Activated CD4-positive, alpha-beta memory T cell treated with anti-CD3 and anti-CD28 coated beads for 36 hours (primary cell): ENCODE measurements at regions not wholly inside any gene's neighbourhood (a gene's known extent, or its start where the extent isn't known, plus 50 kb on each side); places are given as distances from the start of the nearest gene placed in this dataset.
"Not testable (repeated sequence)": the region's sequence is repeated elsewhere in the genome, so short reads cannot be mapped to it uniquely, and the experiment has no call there.

Source experiments
- CTCF ChIA-PET: fragments of 350-600 bp; sonication (Branson Sonifier 250); formaldehyde crosslinking; loops from one replicate; lab custom pipeline; 2021; ENCODE audit warnings: antibody characterized with exemption, inconsistent platforms; lab: Charles Lee
- POLR2A ChIA-PET: fragments of 350-600 bp; sonication (Branson Sonifier 250); formaldehyde crosslinking; loops from one replicate; lab custom pipeline; 2021; ENCODE audit warnings: antibody characterized with exemption; lab: Charles Lee
- DNase-seq: peaks from one replicate; pipeline ENCODE4 v3.0.0-alpha.2; 2020
- H3K27ac Mint-ChIP-seq: one replicate; pipeline ENCODE4 v1.8.0; 2021; ENCODE audit warnings: mixed read lengths
- H3K27me3 Mint-ChIP-seq: one replicate; pipeline ENCODE4 v1.8.0; 2021; ENCODE audit warnings: mixed read lengths
- H3K36me3 Mint-ChIP-seq: one replicate; pipeline ENCODE4 v1.8.0; 2021; ENCODE audit warnings: mixed read lengths
- H3K4me1 Mint-ChIP-seq: one replicate; pipeline ENCODE4 v1.8.0; 2021; ENCODE audit warnings: low read depth, mixed read lengths
- H3K4me3 Mint-ChIP-seq: one replicate; pipeline ENCODE4 v1.8.0; 2021; ENCODE audit warnings: mild to moderate bottlenecking, mixed read lengths
- H3K9me3 Mint-ChIP-seq: one replicate; pipeline ENCODE4 v1.8.0; 2021; ENCODE audit warnings: mixed read lengths
- intact Hi-C: fragments of 100-400 bp; cut with micrococcal nuclease; formaldehyde crosslinking; loops from one replicate; pipeline ENCODE4 v1.15.1; 2023

- Mint-ChIP-seq H3K9me3 (no peaks in the 10 kb centered on the region), H3K36me3 (no peaks in the 10 kb centered on the region), H3K4me1 (no peaks in the 10 kb centered on the region), H3K4me3 (no peak overlapping the region), H3K27ac (no peak overlapping the region), H3K27me3 (no peaks in the 10 kb centered on the region)
- DNase-seq: no peak
- intact Hi-C loops: no loop called here
- ChIA-PET CTCF (no interaction called here), POLR2A (no interaction called here)
These were observed 226.6 kb upstream of the MOCS1 start for GRCh38 chr6:40160826-40161225.

- no peaks in the 10 kb centered on the region for H3K36me3 Mint-ChIP-seq
- no peak for DNase-seq
- CTCF ChIA-PET: no interaction called here
- no peaks in the 10 kb centered on the region for H3K4me1 Mint-ChIP-seq
- H3K27me3 Mint-ChIP-seq: no peaks in the 10 kb centered on the region
- intact Hi-C loops: no loop called here
- H3K27ac Mint-ChIP-seq: no peak overlapping the region
- no peaks in the 10 kb centered on the region for H3K9me3 Mint-ChIP-seq
- H3K4me3 Mint-ChIP-seq: no peak overlapping the region
- POLR2A ChIA-PET: no interaction called here
These were observed 225.6 kb upstream of the MOCS1 start for GRCh38 chr6:40159865-40160264.

- ChIA-PET CTCF (no interaction called here), POLR2A (no interaction called here)
- intact Hi-C loops: no loop called here
- H3K4me3 Mint-ChIP-seq: no peak overlapping the region
- no peaks in the 10 kb centered on the region for H3K9me3 Mint-ChIP-seq
- no peak for DNase-seq
- H3K36me3 Mint-ChIP-seq: no peaks in the 10 kb centered on the region
- no peak overlapping the region for H3K27ac Mint-ChIP-seq
- no peaks in the 10 kb centered on the region for H3K27me3 Mint-ChIP-seq
- H3K4me1 Mint-ChIP-seq: no peaks in the 10 kb centered on the region
These were observed 218.6 kb upstream of the MOCS1 start for GRCh38 chr6:40152701-40153436.

- no peaks in the 10 kb centered on the region for H3K9me3 Mint-ChIP-seq
- no peaks in the 10 kb centered on the region for H3K27me3 Mint-ChIP-seq
- H3K4me1 Mint-ChIP-seq: no peaks in the 10 kb centered on the region
- POLR2A ChIA-PET: no interaction called here
- intact Hi-C loops: no loop called here
- no peak overlapping the region for H3K4me3 Mint-ChIP-seq
- CTCF ChIA-PET: no interaction called here
- no peak for DNase-seq
- H3K36me3 Mint-ChIP-seq: no peaks in the 10 kb centered on the region
- H3K27ac Mint-ChIP-seq: no peak overlapping the region
These were observed 217.9 kb upstream of the MOCS1 start for GRCh38 chr6:40152196-40152595.

GRCh38 chr6:40148882-40149573 lies 214.8 kb upstream of the MOCS1 start:
- ChIA-PET POLR2A (no interaction called here), CTCF (no interaction called here)
- H3K36me3 Mint-ChIP-seq: no peaks in the 10 kb centered on the region
- intact Hi-C loops: no loop called here
- DNase-seq: no peak
- H3K27me3 Mint-ChIP-seq: no peaks in the 10 kb centered on the region
- H3K27ac Mint-ChIP-seq: no peak overlapping the region
- H3K4me3 Mint-ChIP-seq: no peak overlapping the region
- no peaks in the 10 kb centered on the region for H3K4me1 Mint-ChIP-seq
- no peaks in the 10 kb centered on the region for H3K9me3 Mint-ChIP-seq

- Mint-ChIP-seq H3K36me3 (no peaks in the 10 kb centered on the region), H3K4me3 (no peak overlapping the region), H3K27me3 (no peaks in the 10 kb centered on the region), H3K27ac (no peak overlapping the region), H3K4me1 (no peaks in the 10 kb centered on the region), H3K9me3 (no peaks in the 10 kb centered on the region)
- ChIA-PET CTCF (no interaction called here), POLR2A (no interaction called here)
- no peak for DNase-seq
- intact Hi-C loops: no loop called here
These were observed 212.6 kb upstream of the MOCS1 start for GRCh38 chr6:40146902-40147301.

- Mint-ChIP-seq H3K36me3 (no peaks in the 10 kb centered on the region), H3K27ac (no peak overlapping the region), H3K4me3 (no peak overlapping the region), H3K4me1 (no peaks in the 10 kb centered on the region), H3K27me3 (no peaks in the 10 kb centered on the region), H3K9me3 (no peaks in the 10 kb centered on the region)
- no peak for DNase-seq
- ChIA-PET POLR2A (no interaction called here), CTCF (no interaction called here)
- intact Hi-C loops: no loop called here
These were observed 205.2 kb upstream of the MOCS1 start for GRCh38 chr6:40139447-40139846.

- intact Hi-C loops: no loop called here
- H3K9me3 Mint-ChIP-seq: no peaks in the 10 kb centered on the region
- H3K36me3 Mint-ChIP-seq: no peaks in the 10 kb centered on the region
- ChIA-PET CTCF (no interaction called here), POLR2A (no interaction called here)
- H3K4me3 Mint-ChIP-seq: no peak overlapping the region
- no peaks in the 10 kb centered on the region for H3K27me3 Mint-ChIP-seq
- H3K27ac Mint-ChIP-seq: no peak overlapping the region
- H3K4me1 Mint-ChIP-seq: no peaks in the 10 kb centered on the region
- DNase-seq: no peak
These were observed 204.0 kb upstream of the MOCS1 start for GRCh38 chr6:40138273-40138720.

- H3K4me3 Mint-ChIP-seq: no peak overlapping the region
- no peak for DNase-seq
- no peaks in the 10 kb centered on the region for H3K4me1 Mint-ChIP-seq
- H3K9me3 Mint-ChIP-seq: no peaks in the 10 kb centered on the region
- H3K27me3 Mint-ChIP-seq: no peaks in the 10 kb centered on the region
- H3K27ac Mint-ChIP-seq: no peak overlapping the region
- intact Hi-C loops: no loop called here
- POLR2A ChIA-PET: no interaction called here
- H3K36me3 Mint-ChIP-seq: no peaks in the 10 kb centered on the region
- CTCF ChIA-PET: no interaction called here
These were observed 201.3 kb upstream of the MOCS1 start for GRCh38 chr6:40135491-40136072.

GRCh38 chr6:40133981-40134380 lies 199.7 kb upstream of the MOCS1 start:
- H3K27ac Mint-ChIP-seq, H3K4me1 Mint-ChIP-seq, intact Hi-C loops, POLR2A ChIA-PET, H3K27me3 Mint-ChIP-seq, DNase-seq, H3K4me3 Mint-ChIP-seq, CTCF ChIA-PET, H3K9me3 Mint-ChIP-seq, H3K36me3 Mint-ChIP-seq: not testable (repeated sequence)

- intact Hi-C loops: no loop called here
- Mint-ChIP-seq H3K9me3 (no peaks in the 10 kb centered on the region), H3K27me3 (no peaks in the 10 kb centered on the region), H3K36me3 (no peaks in the 10 kb centered on the region), H3K4me3 (no peak overlapping the region), H3K27ac (no peak overlapping the region), H3K4me1 (no peaks in the 10 kb centered on the region)
- no peak for DNase-seq
- ChIA-PET CTCF (no interaction called here), POLR2A (no interaction called here)
These were observed 197.4 kb upstream of the MOCS1 start for GRCh38 chr6:40131675-40132074.

GRCh38 chr6:40128127-40128526 lies 193.9 kb upstream of the MOCS1 start:
- no peak overlapping the region for H3K4me3 Mint-ChIP-seq
- H3K4me1 Mint-ChIP-seq: no peaks in the 10 kb centered on the region
- no peaks in the 10 kb centered on the region for H3K36me3 Mint-ChIP-seq
- ChIA-PET POLR2A (no interaction called here), CTCF (no interaction called here)
- H3K27ac Mint-ChIP-seq: no peak overlapping the region
- DNase-seq: no peak
- no peaks in the 10 kb centered on the region for H3K9me3 Mint-ChIP-seq
- intact Hi-C loops: no loop called here
- peaks cover 3% of the 10 kb centered on the region for H3K27me3 Mint-ChIP-seq
